HepG2 (cell line): ENCODE measurements at regions not wholly inside any gene's neighbourhood (a gene's known extent, or its start where the extent isn't known, plus 50 kb on each side); places are given as distances from the start of the nearest gene placed in this dataset.

Experiments used
- ATAC-seq: fragments of 200-7000 bp; cut with Tn5 transposase; 3 replicates; pipeline ENCODE4 v1.9.1; 2020; ENCODE audit warnings: mild to moderate bottlenecking, moderate library complexity
- BruUV-seq: library from RNA; stranded (reverse); fragments of 400-500 nt; replicated peaks from 2 replicates; lab custom pipeline; 2021; lab: Mats Ljungman, UMichigan
- CTCF ChIA-PET: fragments of 300-600 bp; formaldehyde crosslinking; extraction: SDS; loops from one replicate; lab custom pipeline; 2021; ENCODE audit warnings: low total read pairs, inconsistent platforms, low intra/inter-chr PET ratio; lab: Yijun Ruan, JAX
- POLR2A ChIA-PET: fragments of 350-600 bp; sonication (Branson Sonifier 250); formaldehyde crosslinking; loops from one replicate; lab custom pipeline; 2020; ENCODE audit warnings: antibody characterized with exemption, inconsistent platforms; lab: Yijun Ruan, JAX
- DNase-seq: peaks from one replicate; pipeline ENCODE4 v3.0.0-alpha.2; 2015; ENCODE audit warnings: low spot score
- FAIRE-seq: peaks from 3 replicates; lab custom pipeline; 2011; peaks lifted over from hg19 to GRCh38; lab: Jason Lieb, UNC
- H2AFZ ChIP-seq: one replicate; pipeline ENCODE4 v1.6.1; 2011; ENCODE audit warnings: low read length, inconsistent platforms
- H3K27ac ChIP-seq: fragments of 300-600 bp; 3 replicates; pipeline ENCODE4 v1.8.0; 2011; ENCODE audit warnings: mixed run types, mild to moderate bottlenecking, mixed read lengths, low read length, inconsistent platforms; ENCODE audit not compliant: insufficient read depth; ENCODE audit errors: extremely low read length
- H3K27me3 ChIP-seq, 2 experiments: fragments of 200-600 bp in 1 of 2; 2 replicates in 1 of 2; 3 replicates in 1 of 2; pipeline versions ENCODE4 v1.6.0 to v1.8.0; 2011; ENCODE audit warnings: low read length in 2 of 2, mild to moderate bottlenecking in 2 of 2, moderate library complexity in 2 of 2, inconsistent platforms in 1 of 2; ENCODE audit not compliant: insufficient read depth in 2 of 2, control insufficient read depth in 1 of 2
- H3K36me3 ChIP-seq, 2 experiments: fragments of 200-600 bp in 1 of 2; replicated peaks in 1 of 2; 2 replicates in 1 of 2; 3 replicates in 1 of 2; pipeline versions ENCODE4 v1.5.1 to v1.8.0; 2011; ENCODE audit warnings: low read length in 2 of 2, inconsistent platforms in 1 of 2; ENCODE audit not compliant: insufficient read depth in 2 of 2, control insufficient read depth in 1 of 2
- H3K4me1 ChIP-seq: 2 replicates; pipeline ENCODE4 v1.5.1; 2012; ENCODE audit warnings: low read length, inconsistent platforms; ENCODE audit not compliant: insufficient read depth
- H3K4me2 ChIP-seq: 2 replicates; pipeline ENCODE4 v1.6.0; 2011; ENCODE audit warnings: low read depth, low read length, inconsistent platforms
- H3K4me3 ChIP-seq, 3 experiments: fragments of 200-600 bp in 1 of 3; sonication (generic), shearing (Covaris generic) in 1 of 3; replicated peaks in 1 of 3; 2 replicates each; pipeline ENCODE4 v1.5.1; 2011 to 2016; ENCODE audit warnings: low read length in 3 of 3, inconsistent platforms in 2 of 3, low read depth in 2 of 3, mild to moderate bottlenecking in 2 of 3, control low read depth in 1 of 3, mixed read lengths in 1 of 3; ENCODE audit not compliant: insufficient read depth in 1 of 3
- H3K79me2 ChIP-seq: one replicate; pipeline ENCODE4 v1.6.1; 2011; ENCODE audit warnings: low read length, inconsistent platforms; ENCODE audit not compliant: insufficient read depth
- H3K9ac ChIP-seq: 2 replicates; pipeline ENCODE4 v1.6.0; 2011; ENCODE audit warnings: mild to moderate bottlenecking, low read depth, low read length, inconsistent platforms; ENCODE audit not compliant: insufficient read depth
- H3K9me3 ChIP-seq: 2 replicates; pipeline ENCODE4 v1.5.1; 2012; ENCODE audit warnings: mild to moderate bottlenecking, low read length
- H4K20me1 ChIP-seq: 2 replicates; pipeline ENCODE4 v1.6.0; 2011; ENCODE audit warnings: inconsistent platforms, mild to moderate bottlenecking, low read length, moderate library complexity; ENCODE audit not compliant: insufficient read depth
- ATF2 ChIP-seq: sonication (generic); formaldehyde crosslinking; IDR thresholded peaks from 2 replicates; pipeline ENCODE4 v1.4.0; 2020; ENCODE audit warnings: missing genetic modification reagents
- BCLAF1 ChIP-seq: fragments of 450-650 bp; IDR thresholded peaks from 2 replicates; pipeline ENCODE4 v1.6.1; 2017; ENCODE audit warnings: mild to moderate bottlenecking
- CC2D1A ChIP-seq: sonication (generic); formaldehyde crosslinking; IDR thresholded peaks from 2 replicates; pipeline ENCODE4 v1.8.1; 2023; ENCODE audit warnings: mild to moderate bottlenecking, missing genetic modification reagents
- MAZ ChIP-seq, 2 experiments: sonication (generic) in 1 of 2; formaldehyde crosslinking in 1 of 2; IDR thresholded peaks; 2 replicates each; pipeline versions ENCODE4 v1.5.0 to v1.6.1; 2012 to 2020; ENCODE audit warnings: low read depth in 2 of 2, mild to moderate bottlenecking in 2 of 2, borderline replicate concordance in 1 of 2, improper control_type of control experiment in 1 of 2, low read length in 1 of 2, missing genetic modification reagents in 1 of 2, moderate library complexity in 1 of 2
- PAWR ChIP-seq: sonication (generic); formaldehyde crosslinking; IDR thresholded peaks from 2 replicates; pipeline ENCODE4 v1.4.0; 2020; ENCODE audit warnings: missing genetic modification reagents, mild to moderate bottlenecking, borderline replicate concordance
- SMC3 ChIP-seq: IDR thresholded peaks from 2 replicates; pipeline ENCODE4 v1.6.1; 2011; ENCODE audit warnings: low read length, improper control_type of control experiment
- TRAFD1 ChIP-seq: sonication (generic); formaldehyde crosslinking; IDR thresholded peaks from 2 replicates; pipeline ENCODE4 v1.5.1; 2020; ENCODE audit warnings: missing genetic modification reagents, mild to moderate bottlenecking, borderline replicate concordance
- ZBTB43 ChIP-seq: sonication (generic); formaldehyde crosslinking; conservative IDR thresholded peaks from 2 replicates; pipeline ENCODE4 v1.4.0; 2020; ENCODE audit warnings: missing genetic modification reagents
- ZNF276 ChIP-seq: sonication (generic); formaldehyde crosslinking; IDR thresholded peaks from 2 replicates; pipeline ENCODE4 v1.4.0; 2020; ENCODE audit warnings: mild to moderate bottlenecking, low read depth, missing genetic modification reagents
- ZNF484 ChIP-seq: sonication (generic); formaldehyde crosslinking; IDR thresholded peaks from 2 replicates; pipeline ENCODE4 v1.5.1; 2020; ENCODE audit warnings: mild to moderate bottlenecking, low read depth, missing genetic modification reagents, borderline replicate concordance
- ZNF569 ChIP-seq: sonication (generic); formaldehyde crosslinking; IDR thresholded peaks from 2 replicates; pipeline ENCODE4 v1.5.0; 2020; ENCODE audit warnings: mild to moderate bottlenecking, missing genetic modification reagents, moderate library complexity, borderline replicate concordance
- ZNF660 ChIP-seq: sonication (generic); formaldehyde crosslinking; IDR thresholded peaks from 2 replicates; pipeline ENCODE4 v1.5.1; 2020; ENCODE audit warnings: mild to moderate bottlenecking, low read depth, missing genetic modification reagents, borderline replicate concordance
- ZSCAN5A ChIP-seq: sonication (generic); formaldehyde crosslinking; IDR thresholded peaks from 2 replicates; pipeline ENCODE4 v1.8.0; 2022; ENCODE audit warnings: mild to moderate bottlenecking, missing genetic modification reagents, borderline replicate concordance
- in situ Hi-C: cut with HindIII; loops from 2 replicates; pipeline ENCODE4 v1.10.0; 2017; ENCODE audit warnings: low pct_unique_long_range_greater_than_20kb; ENCODE audit not compliant: extremely low pct_ligation_motif_present
- intact Hi-C: fragments of 100-400 bp; cut with micrococcal nuclease; formaldehyde crosslinking; loops from one replicate; pipeline ENCODE4 v1.10.0; 2022; ENCODE audit not compliant: unreplicated experiment

- Histone ChIP-seq H3K27me3 (no peaks in the 10 kb centered on the region; a peak in 1 of 5 replicates), H3K4me1 (no peaks in the 10 kb centered on the region), H3K4me2 (no peak overlapping the region), H3K79me2 (no peaks in the 10 kb centered on the region), H2AFZ (no peak overlapping the region), H3K9me3 (no peaks in the 10 kb centered on the region), H3K27ac (no peak overlapping the region), H3K9ac (no peak overlapping the region), H4K20me1 (no peaks in the 10 kb centered on the region), H3K36me3 (no peaks in the 10 kb centered on the region), H3K4me3 (no peak overlapping the region)
- POLR2A ChIA-PET = no interaction called here
- CTCF ChIA-PET = no interaction called here
- FAIRE-seq (no peak), DNase-seq (no peak), ATAC-seq (no peak)
- in situ Hi-C loops (no loop called here), intact Hi-C loops (no loop called here)
- no TSS peak for BruUV-seq
- no peak for TF ChIP-seq ZNF276 (CRISPR knock-in tag)
- no peak for TF ChIP-seq ZNF569 (CRISPR knock-in tag)
- TF ChIP-seq ZSCAN5A (CRISPR knock-in tag) = no peak
- no peak for TF ChIP-seq MAZ (IDR thresholded peaks at IDR 0.05; ENCODE audit: borderline replicate concordance, low read depth, low read length)
- no peak for TF ChIP-seq MAZ (CRISPR knock-in tag; IDR thresholded peaks at IDR 0.05; ENCODE audit: low read depth)
- TF ChIP-seq SMC3 = no peak
- TF ChIP-seq ATF2 (CRISPR knock-in tag) = no peak
- no peak for TF ChIP-seq ZNF660 (CRISPR knock-in tag)
- no peak for TF ChIP-seq ZNF484 (CRISPR knock-in tag)
- TF ChIP-seq ZBTB43 = no peak
- TF ChIP-seq TRAFD1 = no peak
- TF ChIP-seq PAWR (CRISPR knock-in tag) = no peak
- no peak for TF ChIP-seq BCLAF1
- no peak for TF ChIP-seq CC2D1A
Measured at GRCh38 chr5:72673623-72674022, 142.8 kb upstream of the TNPO1 start.
